ENCODE measurements at regions not wholly inside any gene's neighbourhood (a gene's known extent, or its start where the extent isn't known, plus 50 kb on each side); places are given as distances from the start of the nearest gene placed in this dataset.

DNA sequence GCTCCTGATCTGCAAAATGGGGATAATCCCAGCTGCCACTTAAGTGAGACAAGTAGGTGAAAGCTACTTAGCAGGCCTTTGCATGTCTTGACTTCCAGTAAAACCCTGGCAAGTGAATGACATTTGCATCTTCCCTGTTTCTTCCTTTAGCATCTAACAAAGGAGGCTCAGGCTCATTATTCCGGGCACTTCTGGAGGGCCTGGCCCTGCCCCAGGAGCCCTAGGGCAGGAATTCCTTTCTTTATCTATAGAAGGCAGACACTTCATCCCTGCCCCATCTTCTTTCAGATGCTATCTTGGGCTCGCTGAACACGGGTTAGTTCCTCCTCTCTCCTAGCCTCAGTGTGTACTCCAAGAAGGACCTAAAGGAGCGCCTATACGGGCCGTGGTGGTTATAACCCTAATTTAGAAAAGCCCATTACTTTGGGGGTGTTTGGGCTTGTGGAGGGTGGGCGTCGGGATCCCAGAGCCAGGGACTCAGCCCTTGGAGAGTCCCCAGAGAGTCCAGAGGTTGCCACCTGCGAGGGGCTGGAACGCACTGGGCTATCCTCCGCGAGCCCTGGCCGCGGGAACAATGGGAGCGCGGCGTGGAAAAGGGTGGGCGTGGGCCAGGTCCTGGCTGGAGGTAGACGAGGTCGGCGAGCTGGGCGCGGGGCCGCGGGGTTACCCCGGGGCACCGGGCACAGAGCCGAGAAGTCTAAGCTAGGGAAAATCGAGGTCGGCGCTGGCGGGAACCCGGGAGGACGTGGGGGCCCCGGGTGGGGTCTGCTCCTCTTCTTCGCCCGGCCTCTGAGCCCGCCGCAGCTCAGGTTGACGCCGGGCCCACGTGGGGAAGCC, 62.8 kb upstream of the EPB41L1 start:
- TF ChIP-seq, protein P1, sequence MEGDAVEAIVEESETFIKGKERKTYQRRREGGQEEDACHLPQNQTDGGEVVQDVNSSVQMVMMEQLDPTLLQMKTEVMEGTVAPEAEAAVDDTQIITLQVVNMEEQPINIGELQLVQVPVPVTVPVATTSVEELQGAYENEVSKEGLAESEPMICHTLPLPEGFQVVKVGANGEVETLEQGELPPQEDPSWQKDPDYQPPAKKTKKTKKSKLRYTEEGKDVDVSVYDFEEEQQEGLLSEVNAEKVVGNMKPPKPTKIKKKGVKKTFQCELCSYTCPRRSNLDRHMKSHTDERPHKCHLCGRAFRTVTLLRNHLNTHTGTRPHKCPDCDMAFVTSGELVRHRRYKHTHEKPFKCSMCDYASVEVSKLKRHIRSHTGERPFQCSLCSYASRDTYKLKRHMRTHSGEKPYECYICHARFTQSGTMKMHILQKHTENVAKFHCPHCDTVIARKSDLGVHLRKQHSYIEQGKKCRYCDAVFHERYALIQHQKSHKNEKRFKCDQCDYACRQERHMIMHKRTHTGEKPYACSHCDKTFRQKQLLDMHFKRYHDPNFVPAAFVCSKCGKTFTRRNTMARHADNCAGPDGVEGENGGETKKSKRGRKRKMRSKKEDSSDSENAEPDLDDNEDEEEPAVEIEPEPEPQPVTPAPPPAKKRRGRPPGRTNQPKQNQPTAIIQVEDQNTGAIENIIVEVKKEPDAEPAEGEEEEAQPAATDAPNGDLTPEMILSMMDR (IDR thresholded peaks at IDR 0.05; ENCODE audit: extremely low read depth, missing control alignments) = no peak
- DNase-seq (ENCODE audit: low spot score) = no peak

GRCh38 chr20:36092398-36093024, 62.0 kb upstream of the EPB41L1 start:
- TF ChIP-seq, protein P1 (IDR thresholded peaks at IDR 0.05; ENCODE audit: extremely low read depth, missing control alignments) = no peak
- DNase-seq (ENCODE audit: low spot score) = peak; percentile 72

DNA sequence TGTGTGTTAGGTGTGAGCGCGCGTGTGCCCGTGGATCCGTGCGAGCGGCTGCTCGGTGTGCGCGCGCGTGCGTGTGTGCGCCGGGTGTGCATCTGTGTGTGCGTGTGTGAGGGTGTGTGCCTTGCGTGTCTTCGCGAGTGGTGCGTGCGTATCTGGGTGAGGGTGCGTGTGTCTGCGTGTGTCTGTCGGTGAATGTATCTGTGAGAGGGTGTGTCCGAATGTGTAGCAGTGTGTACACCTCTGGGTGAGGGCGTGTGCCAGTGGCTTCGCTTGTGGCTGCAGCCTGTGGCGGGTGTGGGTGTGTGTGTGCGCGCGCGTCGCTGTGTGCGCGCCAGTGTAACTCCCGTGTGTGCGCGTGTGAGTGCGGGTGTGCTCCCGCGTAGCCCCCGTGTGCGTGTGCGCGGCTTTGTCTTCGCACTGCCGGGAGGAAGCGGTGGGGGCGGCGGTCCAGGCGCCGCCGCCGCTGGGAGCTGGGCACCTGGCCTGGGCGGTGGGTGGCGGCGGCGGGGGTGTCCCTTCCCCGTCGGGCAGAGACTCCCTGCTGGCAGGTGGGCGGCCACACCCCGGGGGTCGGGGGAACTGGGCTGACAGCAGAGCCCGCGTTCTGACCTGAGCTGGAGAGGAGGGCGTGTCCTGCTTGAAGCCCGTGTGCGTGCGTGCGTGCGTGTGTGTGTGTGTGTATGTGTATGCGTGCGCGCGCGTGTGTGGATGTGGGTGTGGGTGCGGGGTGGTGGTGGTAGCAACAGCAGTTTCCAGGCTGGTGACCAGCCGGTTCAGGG, 61.3 kb upstream of the EPB41L1 start:
- DNase-seq (ENCODE audit: low spot score) = peak; percentile 51
- TF ChIP-seq, protein P1 (IDR thresholded peaks at IDR 0.05; ENCODE audit: extremely low read depth, missing control alignments) = no peak

- TF ChIP-seq, protein P1 (IDR thresholded peaks at IDR 0.05; ENCODE audit: extremely low read depth, missing control alignments) = no peak
- no peak for DNase-seq (ENCODE audit: low spot score)
Measured at GRCh38 chr20:36093804-36094145, 60.8 kb upstream of the EPB41L1 start.

GRCh38 chr20:36094497-36094896, 60.0 kb upstream of the EPB41L1 start:
- TF ChIP-seq, protein P1 (IDR thresholded peaks at IDR 0.05; ENCODE audit: extremely low read depth, missing control alignments) = no peak
- DNase-seq (ENCODE audit: low spot score) = no peak

GRCh38 chr20:36096435-36096834, 58.1 kb upstream of the EPB41L1 start:
- TF ChIP-seq, protein P1 (IDR thresholded peaks at IDR 0.05; ENCODE audit: extremely low read depth, missing control alignments) = no peak
- DNase-seq (ENCODE audit: low spot score) = no peak
